ENCODE measurements at regions not wholly inside any gene's neighbourhood (a gene's known extent, or its start where the extent isn't known, plus 50 kb on each side); places are given as distances from the start of the nearest gene placed in this dataset.

DNA sequence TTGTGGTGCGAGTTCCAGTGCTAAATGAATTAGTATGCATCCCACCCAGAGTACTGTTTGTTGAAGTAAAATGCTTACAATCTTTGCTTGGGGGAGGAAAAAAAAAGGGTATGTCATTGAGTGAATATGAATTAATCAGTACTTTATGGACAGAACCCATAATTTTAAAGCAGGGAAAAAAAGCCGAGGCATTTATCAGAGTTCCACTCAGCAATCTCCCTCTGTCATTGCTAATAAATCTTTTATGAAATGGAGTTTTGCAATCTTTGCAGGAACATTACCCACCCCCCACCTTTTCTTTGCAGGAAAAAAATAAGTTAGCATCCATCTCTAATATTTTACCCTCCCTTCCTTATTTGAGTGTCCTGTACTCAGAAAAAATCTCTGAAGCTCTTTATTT, 127.9 kb upstream of the TMPO start:
- no peaks in the 10 kb centered on the region for H3K27me3 ChIP-seq (ENCODE audit: control insufficient read depth, insufficient read depth, low read length)
- H3K4me3 ChIP-seq (ENCODE audit: low read depth, low read length): no peak overlapping the region
- H3K4me1 ChIP-seq (ENCODE audit: control insufficient read depth, insufficient read depth, low read length): 0 out of 2 replicates have a peak, but pooled peaks cover 4% of the 10 kb centered on the region
- no peaks in the 10 kb centered on the region for H3K36me3 ChIP-seq (ENCODE audit: control insufficient read depth, insufficient read depth, low read length)
- H3K9ac ChIP-seq (ENCODE audit: low read depth, low read length): no peak overlapping the region
- no peak overlapping the region for H3K27ac ChIP-seq (ENCODE audit: low read depth, low read length)
- no peaks in the 10 kb centered on the region for H3K9me3 ChIP-seq (ENCODE audit: control insufficient read depth, insufficient read depth, low read length)

DNA sequence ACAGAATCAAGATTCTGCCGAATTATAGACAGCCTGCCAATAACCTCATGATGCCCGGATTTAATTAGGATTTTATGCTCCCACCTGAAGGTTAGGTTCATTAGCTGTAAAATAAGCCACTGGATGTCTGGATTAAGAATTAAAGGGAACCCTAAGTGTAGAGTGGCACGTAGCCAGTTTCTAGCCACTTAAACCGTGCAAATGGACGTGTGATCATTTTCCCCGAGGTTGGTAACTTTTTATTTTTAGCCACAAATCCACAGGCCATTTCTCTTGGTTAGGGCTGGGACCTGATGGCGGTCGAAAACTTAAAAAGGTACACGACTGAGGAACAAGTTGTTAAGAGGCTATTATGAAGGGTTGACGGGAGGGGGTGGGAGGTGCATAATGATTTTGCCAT, 127.3 kb upstream of the TMPO start:
- no peak overlapping the region for H3K4me3 ChIP-seq (ENCODE audit: low read depth, low read length)

DNA sequence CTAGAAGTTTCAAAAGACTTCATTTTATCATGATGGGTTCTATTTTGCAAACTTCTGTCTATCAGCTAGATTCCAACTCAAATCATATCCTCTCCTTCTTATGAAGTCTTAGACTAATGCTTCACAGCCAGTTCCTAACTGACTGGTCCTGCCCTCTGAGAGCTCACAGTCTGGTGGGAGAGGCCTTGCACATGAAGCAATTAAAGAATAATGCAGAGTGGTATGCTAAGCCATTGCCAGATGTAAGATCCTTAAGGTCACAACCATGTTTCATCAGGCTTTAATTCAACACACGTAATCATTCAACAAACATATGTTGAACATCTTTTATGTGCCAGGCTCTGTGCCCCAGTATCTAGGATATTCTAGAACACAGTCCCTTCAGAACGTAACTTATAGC, 125.8 kb upstream of the TMPO start:
- Histone ChIP-seq H3K27ac (ENCODE audit: low read depth, low read length) (no peak overlapping the region), H3K4me1 (ENCODE audit: control insufficient read depth, insufficient read depth, low read length) (0 out of 2 replicates have a peak, but pooled peaks cover 4% of the 10 kb centered on the region), H3K9ac (ENCODE audit: low read depth, low read length) (no peak overlapping the region), H3K4me3 (ENCODE audit: low read depth, low read length) (no peak overlapping the region), H3K9me3 (ENCODE audit: control insufficient read depth, insufficient read depth, low read length) (no peaks in the 10 kb centered on the region), H3K36me3 (ENCODE audit: control insufficient read depth, insufficient read depth, low read length) (no peaks in the 10 kb centered on the region), H3K27me3 (ENCODE audit: control insufficient read depth, insufficient read depth, low read length) (no peaks in the 10 kb centered on the region)

More for the DNA sequence above, 127.3 kb upstream of the TMPO start:
- no peaks in the 10 kb centered on the region for H3K9me3 ChIP-seq (ENCODE audit: control insufficient read depth, insufficient read depth, low read length)
- H3K4me1 ChIP-seq (ENCODE audit: control insufficient read depth, insufficient read depth, low read length): 0 out of 2 replicates have a peak, but pooled peaks cover 4% of the 10 kb centered on the region
- no peak overlapping the region for H3K9ac ChIP-seq (ENCODE audit: low read depth, low read length)
- no peaks in the 10 kb centered on the region for H3K27me3 ChIP-seq (ENCODE audit: control insufficient read depth, insufficient read depth, low read length)
- H3K27ac ChIP-seq (ENCODE audit: low read depth, low read length): no peak overlapping the region
- H3K36me3 ChIP-seq (ENCODE audit: control insufficient read depth, insufficient read depth, low read length): no peaks in the 10 kb centered on the region

GRCh38 chr12:98397323-98398105, 117.9 kb upstream of the TMPO start:
- Histone ChIP-seq H3K4me3 (ENCODE audit: low read depth, low read length) (peak overlapping the region; percentile 54), H3K9ac (ENCODE audit: low read depth, low read length) (no peak overlapping the region), H3K27ac (ENCODE audit: low read depth, low read length) (peak overlapping the region; percentile 38), H3K36me3 (ENCODE audit: control insufficient read depth, insufficient read depth, low read length) (no peaks in the 10 kb centered on the region), H3K27me3 (ENCODE audit: control insufficient read depth, insufficient read depth, low read length) (no peaks in the 10 kb centered on the region; the same call in 1 of the 2 replicates), H3K9me3 (ENCODE audit: control insufficient read depth, insufficient read depth, low read length) (no peaks in the 10 kb centered on the region), H3K4me1 (ENCODE audit: control insufficient read depth, insufficient read depth, low read length) (peaks cover 20% of the 10 kb centered on the region)

GRCh38 chr12:98399532-98399931, 115.9 kb upstream of the TMPO start:
- Histone ChIP-seq H3K9ac (ENCODE audit: low read depth, low read length) (peak overlapping the region; percentile 10; the same call in 1 of the 2 replicates), H3K9me3 (ENCODE audit: control insufficient read depth, insufficient read depth, low read length) (no peaks in the 10 kb centered on the region), H3K36me3 (ENCODE audit: control insufficient read depth, insufficient read depth, low read length) (no peaks in the 10 kb centered on the region), H3K27ac (ENCODE audit: low read depth, low read length) (peak overlapping the region; percentile 89), H3K27me3 (ENCODE audit: control insufficient read depth, insufficient read depth, low read length) (no peaks in the 10 kb centered on the region; the same call in 1 of the 2 replicates), H3K4me3 (ENCODE audit: low read depth, low read length) (no peak overlapping the region), H3K4me1 (ENCODE audit: control insufficient read depth, insufficient read depth, low read length) (peaks cover 28% of the 10 kb centered on the region)

- Histone ChIP-seq H3K27me3 (ENCODE audit: control insufficient read depth, insufficient read depth, low read length) (no peaks in the 10 kb centered on the region; the same call in 1 of the 2 replicates), H3K9me3 (ENCODE audit: control insufficient read depth, insufficient read depth, low read length) (no peaks in the 10 kb centered on the region), H3K4me1 (ENCODE audit: control insufficient read depth, insufficient read depth, low read length) (peaks cover 31% of the 10 kb centered on the region), H3K27ac (ENCODE audit: low read depth, low read length) (peak overlapping the region; percentile 46), H3K4me3 (ENCODE audit: low read depth, low read length) (no peak overlapping the region), H3K36me3 (ENCODE audit: control insufficient read depth, insufficient read depth, low read length) (no peaks in the 10 kb centered on the region), H3K9ac (ENCODE audit: low read depth, low read length) (no peak overlapping the region)
Observed at GRCh38 chr12:98401427-98401826, 114.0 kb upstream of the TMPO start.

- H3K4me3 ChIP-seq (ENCODE audit: low read depth, low read length): no peak overlapping the region
- H3K27ac ChIP-seq (ENCODE audit: low read depth, low read length): no peak overlapping the region
Observed at GRCh38 chr12:98402091-98402490, 113.3 kb upstream of the TMPO start.

GRCh38 chr12:98402671-98403070, 112.7 kb upstream of the TMPO start:
- H3K4me1 ChIP-seq (ENCODE audit: control insufficient read depth, insufficient read depth, low read length): peaks cover 26% of the 10 kb centered on the region
- H3K36me3 ChIP-seq (ENCODE audit: control insufficient read depth, insufficient read depth, low read length): no peaks in the 10 kb centered on the region
- no peak overlapping the region for H3K27ac ChIP-seq (ENCODE audit: low read depth, low read length)
- H3K27me3 ChIP-seq (ENCODE audit: control insufficient read depth, insufficient read depth, low read length): no peaks in the 10 kb centered on the region; the same call in 1 of the 2 replicates
- no peak overlapping the region for H3K4me3 ChIP-seq (ENCODE audit: low read depth, low read length)
- H3K9ac ChIP-seq (ENCODE audit: low read depth, low read length): no peak overlapping the region
- peaks cover 5% of the 10 kb centered on the region; the same call in 1 of the 2 replicates for H3K9me3 ChIP-seq (ENCODE audit: control insufficient read depth, insufficient read depth, low read length)

More at GRCh38 chr12:98402091-98402490, 113.3 kb upstream of the TMPO start:
- Histone ChIP-seq H3K27me3 (ENCODE audit: control insufficient read depth, insufficient read depth, low read length) (no peaks in the 10 kb centered on the region; the same call in 1 of the 2 replicates), H3K36me3 (ENCODE audit: control insufficient read depth, insufficient read depth, low read length) (no peaks in the 10 kb centered on the region), H3K9ac (ENCODE audit: low read depth, low read length) (no peak overlapping the region), H3K4me1 (ENCODE audit: control insufficient read depth, insufficient read depth, low read length) (peaks cover 29% of the 10 kb centered on the region), H3K9me3 (ENCODE audit: control insufficient read depth, insufficient read depth, low read length) (peaks cover 1% of the 10 kb centered on the region; the same call in 1 of the 2 replicates)

DNA sequence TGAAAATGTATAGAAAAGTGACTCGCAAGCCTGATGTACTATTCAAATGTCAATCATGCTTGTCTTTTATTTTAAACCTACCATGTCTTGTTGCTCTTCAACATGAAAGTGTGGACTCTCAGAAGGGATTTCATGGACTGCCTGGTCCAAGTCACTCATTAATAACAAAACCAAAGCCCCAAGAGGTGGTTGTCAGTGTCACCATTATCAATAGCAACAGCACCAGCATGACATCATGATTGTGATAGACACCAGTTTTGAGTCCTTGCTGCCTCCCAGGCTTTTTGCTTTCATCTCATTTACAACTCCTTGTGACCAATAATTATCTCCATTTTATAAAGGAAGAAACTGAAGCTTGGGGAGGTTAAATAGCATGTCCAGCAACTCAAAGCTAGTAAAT, 112.0 kb upstream of the TMPO start:
- Histone ChIP-seq H3K36me3 (ENCODE audit: control insufficient read depth, insufficient read depth, low read length) (no peaks in the 10 kb centered on the region), H3K4me1 (ENCODE audit: control insufficient read depth, insufficient read depth, low read length) (peaks cover 26% of the 10 kb centered on the region), H3K9ac (ENCODE audit: low read depth, low read length) (no peak overlapping the region), H3K9me3 (ENCODE audit: control insufficient read depth, insufficient read depth, low read length) (peaks cover 5% of the 10 kb centered on the region; the same call in 1 of the 2 replicates), H3K27ac (ENCODE audit: low read depth, low read length) (no peak overlapping the region), H3K4me3 (ENCODE audit: low read depth, low read length) (no peak overlapping the region), H3K27me3 (ENCODE audit: control insufficient read depth, insufficient read depth, low read length) (no peaks in the 10 kb centered on the region; the same call in 1 of the 2 replicates)

- H3K27ac ChIP-seq (ENCODE audit: low read depth, low read length): peak overlapping the region; percentile 21
- H3K9me3 ChIP-seq (ENCODE audit: control insufficient read depth, insufficient read depth, low read length): peaks cover 5% of the 10 kb centered on the region; the same call in 1 of the 2 replicates
- H3K9ac ChIP-seq (ENCODE audit: low read depth, low read length): no peak overlapping the region
- no peak overlapping the region for H3K4me3 ChIP-seq (ENCODE audit: low read depth, low read length)
- H3K27me3 ChIP-seq (ENCODE audit: control insufficient read depth, insufficient read depth, low read length): no peaks in the 10 kb centered on the region; the same call in 1 of the 2 replicates
- peaks cover 24% of the 10 kb centered on the region for H3K4me1 ChIP-seq (ENCODE audit: control insufficient read depth, insufficient read depth, low read length)
- no peaks in the 10 kb centered on the region for H3K36me3 ChIP-seq (ENCODE audit: control insufficient read depth, insufficient read depth, low read length)
Observed at GRCh38 chr12:98403936-98404335, 111.5 kb upstream of the TMPO start.

DNA sequence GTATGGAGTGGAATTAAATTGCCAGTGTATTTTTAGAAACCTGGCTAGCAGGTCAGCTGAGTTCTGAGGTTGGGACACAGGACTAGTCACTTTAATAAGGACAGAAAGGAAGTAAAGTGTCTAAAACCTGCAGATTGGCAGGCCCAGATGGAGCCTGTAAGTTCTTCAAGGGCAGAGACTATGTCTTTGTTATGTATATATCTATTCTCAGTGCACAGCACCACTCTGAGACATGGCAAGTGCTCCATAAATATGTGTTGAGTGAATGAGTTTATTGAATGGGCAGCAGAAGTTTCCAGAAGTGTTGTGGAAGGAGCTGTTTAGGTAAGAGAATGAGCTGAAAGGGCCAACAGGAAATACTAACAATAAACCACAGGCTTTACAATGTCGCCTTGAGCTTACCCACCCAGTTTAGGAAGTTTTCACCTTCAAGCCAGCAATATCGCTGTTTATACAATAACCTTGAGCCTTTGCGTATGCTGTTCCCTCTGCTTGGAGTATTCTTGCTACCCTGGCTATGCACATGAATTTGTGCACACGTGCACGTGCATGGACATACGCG, 109.5 kb upstream of the TMPO start:
- no peak overlapping the region for H3K4me3 ChIP-seq (ENCODE audit: low read depth, low read length)
- no peak overlapping the region for H3K27ac ChIP-seq (ENCODE audit: low read depth, low read length)
- peaks cover 5% of the 10 kb centered on the region; the same call in 1 of the 2 replicates for H3K9me3 ChIP-seq (ENCODE audit: control insufficient read depth, insufficient read depth, low read length)
- H3K36me3 ChIP-seq (ENCODE audit: control insufficient read depth, insufficient read depth, low read length): no peaks in the 10 kb centered on the region
- no peaks in the 10 kb centered on the region for H3K27me3 ChIP-seq (ENCODE audit: control insufficient read depth, insufficient read depth, low read length)
- peaks cover 11% of the 10 kb centered on the region; the same call in 1 of the 2 replicates for H3K4me1 ChIP-seq (ENCODE audit: control insufficient read depth, insufficient read depth, low read length)
- no peak overlapping the region for H3K9ac ChIP-seq (ENCODE audit: low read depth, low read length)

All from HUES48 (cell line).